Stimulated activated effector memory CD8-positive, alpha-beta T cell treated with anti-CD3 and anti-CD28 coated beads, Interleukin-12 subunit alpha, Interleukin-12 subunit beta, amount 100 ng/mL, for 72 hours (primary cell): ENCODE measurements at regions not wholly inside any gene's neighbourhood (a gene's known extent, or its start where the extent isn't known, plus 50 kb on each side); places are given as distances from the start of the nearest gene placed in this dataset.
"Not testable (repeated sequence)": the region's sequence is repeated elsewhere in the genome, so short reads cannot be mapped to it uniquely, and the experiment has no call there.

Source experiments
- ATAC-seq: fragments of 150-1000 bp; cut with Tn5 transposase; 2 replicates; pipeline ENCODE4 v1.10.0; 2021
- DNase-seq, 2 donors: peaks; one replicate each; pipeline ENCODE4 v3.0.0; 2021 to 2022; ENCODE audit warnings: low spot score in 2 of 2
- H3K27ac Mint-ChIP-seq: one replicate; pipeline ENCODE4 v1.8.0; 2022; ENCODE audit warnings: mild to moderate bottlenecking, mixed read lengths
- H3K36me3 Mint-ChIP-seq: one replicate; pipeline ENCODE4 v1.8.0; 2022; ENCODE audit warnings: mild to moderate bottlenecking, mixed read lengths
- H3K4me1 Mint-ChIP-seq: one replicate; pipeline ENCODE4 v1.8.0; 2022; ENCODE audit warnings: mixed read lengths
- H3K4me3 Mint-ChIP-seq: one replicate; pipeline ENCODE4 v1.8.0; 2022; ENCODE audit warnings: mild to moderate bottlenecking, mixed read lengths
- H3K9me3 Mint-ChIP-seq: one replicate; pipeline ENCODE4 v1.8.0; 2022; ENCODE audit warnings: mixed read lengths

DNA sequence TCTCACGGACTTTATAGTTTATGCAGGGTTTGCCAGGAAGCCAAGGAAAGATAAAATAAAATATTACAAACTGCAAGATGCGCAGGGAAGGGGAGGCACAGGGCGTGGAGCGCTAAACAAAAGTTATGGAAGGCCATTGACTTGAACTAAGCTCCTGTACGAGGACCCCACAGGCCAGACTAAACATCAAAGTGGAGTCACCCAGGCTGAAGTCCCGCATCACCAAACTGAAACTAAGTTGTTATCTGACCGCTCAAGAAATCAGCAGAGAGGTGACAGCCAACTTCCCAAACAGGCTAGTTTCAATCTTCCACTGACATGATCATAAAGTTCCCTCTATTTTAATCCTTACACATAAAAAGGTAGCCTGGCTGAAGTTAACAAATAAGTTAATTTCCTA, 90.5 kb upstream of the YWHAQ start:
- no peak for DNase-seq

DNA sequence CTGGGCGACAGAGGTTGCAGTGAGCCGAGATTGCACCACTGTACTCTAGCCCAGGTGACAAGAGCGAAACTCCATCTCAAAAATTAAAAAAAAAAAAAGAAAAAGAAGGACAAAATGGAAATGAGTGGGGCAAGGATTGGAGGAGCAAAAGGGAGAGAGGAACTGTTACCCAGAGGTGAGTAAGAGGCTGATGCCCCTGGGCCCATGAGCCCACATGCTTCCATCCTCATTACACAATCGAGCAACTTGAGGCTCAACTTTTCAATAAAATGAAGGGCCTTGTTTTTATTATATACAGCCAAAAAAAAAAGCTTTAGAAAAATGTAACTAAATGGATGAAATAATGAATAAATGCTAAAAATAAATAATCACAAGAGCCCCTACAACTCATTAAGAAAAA, 91.7 kb upstream of the YWHAQ start:
- Mint-ChIP-seq H3K36me3 (no peaks in the 10 kb centered on the region), H3K9me3 (no peaks in the 10 kb centered on the region), H3K27ac (no peak overlapping the region), H3K4me1 (peaks cover 8% of the 10 kb centered on the region), H3K4me3 (no peak overlapping the region)
- no peak for ATAC-seq
- DNase-seq = no peak

More for the DNA sequence above, 90.5 kb upstream of the YWHAQ start:
- Mint-ChIP-seq H3K4me3 (no peak overlapping the region), H3K9me3 (no peaks in the 10 kb centered on the region), H3K27ac (peak overlapping the region; percentile 74), H3K4me1 (peaks cover 8% of the 10 kb centered on the region), H3K36me3 (no peaks in the 10 kb centered on the region)
- ATAC-seq = no peak

DNA sequence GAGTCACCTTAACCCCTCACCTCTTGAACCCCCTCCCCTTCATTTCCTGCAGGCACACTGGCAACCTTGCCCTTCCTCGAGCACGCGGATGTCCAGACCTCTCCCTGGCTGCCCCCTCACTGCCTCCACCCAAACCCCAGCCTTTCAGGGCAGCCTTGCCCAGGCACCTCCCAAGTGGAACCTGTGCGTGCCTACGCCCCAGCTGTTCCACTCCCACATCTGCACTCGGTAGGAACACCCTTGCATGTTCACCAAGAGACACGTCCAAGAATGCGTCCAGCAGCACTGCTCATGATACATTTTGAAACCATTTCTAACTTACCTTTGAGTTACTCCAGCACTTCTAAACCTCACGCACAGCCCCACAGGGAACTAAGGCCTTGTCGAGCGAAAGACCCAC, 93.8 kb upstream of the YWHAQ start:
- DNase-seq (no peak), ATAC-seq (no peak)
- Mint-ChIP-seq H3K27ac (peak overlapping the region; percentile 12), H3K4me1 (peaks cover 13% of the 10 kb centered on the region), H3K9me3 (no peaks in the 10 kb centered on the region), H3K4me3 (no peak overlapping the region), H3K36me3 (no peaks in the 10 kb centered on the region)

DNA sequence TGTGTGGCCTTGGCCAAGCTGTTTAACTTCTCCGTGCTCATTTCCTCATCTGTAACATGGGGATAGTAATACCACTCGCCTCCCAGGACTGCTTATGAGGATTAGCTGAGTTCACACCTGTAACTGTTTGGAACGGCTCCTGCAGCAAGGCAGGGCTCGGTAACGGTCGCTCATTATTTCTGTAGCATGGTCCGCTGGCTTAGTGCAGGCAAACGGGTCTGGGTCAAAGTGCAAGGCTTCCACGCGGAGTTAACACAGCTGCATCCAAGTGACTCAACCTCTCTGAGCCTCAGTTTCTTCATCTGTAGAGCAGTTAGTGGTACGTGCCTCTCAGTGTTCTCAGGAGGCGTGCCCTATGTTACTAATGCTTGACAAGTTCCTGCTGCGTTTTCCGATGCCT, 94.3 kb upstream of the YWHAQ start:
- ATAC-seq (no peak), DNase-seq (no peak)
- no peak overlapping the region for H3K4me3 Mint-ChIP-seq
- H3K4me1 Mint-ChIP-seq = peaks cover 15% of the 10 kb centered on the region
- no peaks in the 10 kb centered on the region for H3K9me3 Mint-ChIP-seq
- H3K27ac Mint-ChIP-seq = no peak overlapping the region
- no peaks in the 10 kb centered on the region for H3K36me3 Mint-ChIP-seq

DNA sequence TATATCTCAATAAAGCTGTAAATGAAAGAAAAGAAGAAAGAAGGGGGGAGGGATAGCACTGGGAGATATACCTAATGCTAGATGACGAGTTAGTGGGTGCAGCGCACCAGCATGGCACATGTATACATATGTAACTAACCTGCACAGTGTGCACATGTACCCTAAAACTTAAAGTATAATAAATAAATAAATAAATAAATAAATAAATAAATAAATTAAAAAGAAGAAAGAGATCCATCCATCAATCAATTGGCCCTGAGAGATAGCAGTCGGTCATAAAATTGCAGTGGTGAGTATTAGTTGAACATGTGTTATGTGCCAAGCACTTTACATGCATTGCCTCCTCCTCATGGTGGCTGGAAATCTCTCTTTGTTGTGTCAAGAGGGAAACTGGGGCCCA, 95.2 kb upstream of the YWHAQ start:
- H3K36me3 Mint-ChIP-seq, H3K27ac Mint-ChIP-seq, H3K9me3 Mint-ChIP-seq, ATAC-seq, H3K4me3 Mint-ChIP-seq, DNase-seq: not testable (repeated sequence)
- H3K4me1 Mint-ChIP-seq = peaks cover 19% of the 10 kb centered on the region

DNA sequence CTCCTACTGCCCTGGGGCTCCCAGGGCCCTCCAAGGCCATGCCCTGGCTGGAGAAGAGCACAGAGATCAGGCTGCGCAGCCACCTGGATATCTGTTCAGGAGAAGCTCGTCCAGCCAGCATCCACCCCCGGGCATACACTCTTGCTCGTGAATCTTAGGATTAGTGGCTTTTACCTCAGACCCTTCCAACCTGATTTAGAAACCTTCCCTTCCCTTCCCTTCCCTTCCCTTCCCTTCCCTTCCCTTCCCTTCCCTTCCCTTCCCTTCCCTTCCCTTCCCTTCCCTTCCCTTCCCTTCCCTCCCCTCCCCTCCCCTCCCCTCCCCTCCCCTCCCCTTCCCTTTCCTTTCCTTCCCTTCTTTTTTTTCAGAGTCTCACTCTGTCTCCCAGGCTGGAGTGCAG, 99.7 kb upstream of the YWHAQ start:
- H3K9me3 Mint-ChIP-seq, DNase-seq, H3K4me3 Mint-ChIP-seq, H3K36me3 Mint-ChIP-seq, ATAC-seq, H3K27ac Mint-ChIP-seq: not testable (repeated sequence)
- peaks cover 19% of the 10 kb centered on the region for H3K4me1 Mint-ChIP-seq

DNA sequence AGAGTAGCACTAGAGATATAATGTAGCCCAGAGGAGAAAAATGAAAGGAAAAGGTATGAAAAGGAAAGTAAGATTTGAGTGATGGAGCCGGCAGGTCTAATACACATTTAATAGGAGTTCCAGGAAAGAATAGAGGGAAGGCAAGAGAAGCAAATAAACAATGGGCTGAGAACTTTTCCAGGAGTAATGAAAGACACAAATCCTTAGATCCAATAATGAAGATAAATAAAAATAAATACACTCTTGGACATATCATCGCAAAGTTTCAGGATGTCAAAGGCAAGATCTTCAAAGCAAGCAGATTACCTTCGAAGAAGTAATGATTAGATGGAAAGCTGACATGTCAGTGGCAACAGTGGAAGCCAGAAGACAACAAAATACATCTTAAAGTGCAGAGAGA, 102.0 kb upstream of the YWHAQ start:
- Mint-ChIP-seq H3K4me1 (peaks cover 40% of the 10 kb centered on the region), H3K36me3 (no peaks in the 10 kb centered on the region), H3K27ac (no peak overlapping the region), H3K9me3 (peaks cover 7% of the 10 kb centered on the region), H3K4me3 (no peak overlapping the region)
- DNase-seq (no peak), ATAC-seq (no peak)

DNA sequence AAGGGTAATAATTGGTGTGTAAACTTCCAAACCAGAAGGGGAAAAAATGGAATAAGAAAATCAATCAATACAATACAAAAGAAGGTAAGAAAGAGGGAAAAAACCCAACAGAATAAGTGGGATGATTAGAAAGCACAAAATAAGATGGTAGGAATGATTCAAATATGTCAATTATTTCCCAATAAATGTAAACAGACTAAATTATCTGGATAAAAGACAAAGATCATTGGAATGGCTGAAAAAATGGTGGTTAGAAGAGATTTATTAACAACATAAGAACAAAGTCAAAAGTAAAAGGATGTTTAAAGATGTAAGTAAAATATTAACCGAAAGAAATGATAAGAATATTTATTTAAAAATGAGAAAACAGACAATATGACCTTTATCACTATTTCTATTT, 103.5 kb upstream of the YWHAQ start:
- Mint-ChIP-seq H3K4me1 (peaks cover 52% of the 10 kb centered on the region), H3K4me3 (no peak overlapping the region), H3K36me3 (no peaks in the 10 kb centered on the region), H3K9me3 (peaks cover 7% of the 10 kb centered on the region), H3K27ac (no peak overlapping the region)
- DNase-seq (no peak), ATAC-seq (no peak)

DNA sequence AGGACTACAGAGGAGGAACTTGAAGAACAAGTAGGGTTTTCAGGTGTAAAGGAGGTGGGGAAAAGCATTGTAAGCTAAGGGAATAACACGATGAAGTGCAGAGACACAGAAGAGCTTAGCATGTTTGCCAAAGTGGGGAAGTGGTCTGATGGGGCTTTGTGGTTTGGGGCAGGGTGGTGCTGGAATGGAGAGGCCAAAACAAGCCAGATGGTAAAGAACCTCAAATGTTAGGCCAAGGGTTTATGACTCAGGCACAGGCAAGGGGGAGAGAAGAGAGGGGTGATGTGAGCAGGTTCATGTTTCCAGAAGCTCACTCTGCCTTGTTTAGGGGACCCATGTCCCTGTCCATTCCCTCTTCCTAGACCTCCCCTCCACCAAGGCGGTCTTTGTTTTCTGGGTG, 104.5 kb upstream of the YWHAQ start:
- Mint-ChIP-seq H3K4me3 (no peak overlapping the region), H3K4me1 (peaks cover 54% of the 10 kb centered on the region), H3K27ac (peak overlapping the region; percentile 5), H3K36me3 (no peaks in the 10 kb centered on the region), H3K9me3 (peaks cover 7% of the 10 kb centered on the region)
- DNase-seq = no peak
- peak; percentile 48 for ATAC-seq

DNA sequence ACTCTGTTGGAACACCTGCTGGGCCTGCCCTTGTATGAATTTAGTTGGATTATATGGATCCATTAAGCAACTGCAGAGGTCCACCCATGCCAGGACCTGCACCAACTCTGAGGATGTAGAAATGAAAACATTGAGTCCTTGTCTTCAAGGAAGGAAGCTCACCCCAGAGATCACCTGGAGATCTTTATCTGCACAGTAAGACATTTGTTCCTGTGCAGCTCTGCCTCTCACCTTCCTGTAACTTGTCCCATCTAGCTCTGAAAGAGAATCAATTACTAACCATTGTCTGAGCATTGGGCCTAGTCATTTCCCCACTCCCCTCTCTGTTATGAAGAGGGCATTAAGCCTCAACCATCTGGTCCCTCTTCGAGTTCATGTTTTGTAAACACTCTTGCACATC, 105.2 kb upstream of the YWHAQ start:
- no peak for DNase-seq
- Mint-ChIP-seq H3K27ac (no peak overlapping the region), H3K4me1 (peaks cover 55% of the 10 kb centered on the region), H3K4me3 (no peak overlapping the region), H3K9me3 (peaks cover 7% of the 10 kb centered on the region), H3K36me3 (no peaks in the 10 kb centered on the region)
- peak; percentile 46 for ATAC-seq

DNA sequence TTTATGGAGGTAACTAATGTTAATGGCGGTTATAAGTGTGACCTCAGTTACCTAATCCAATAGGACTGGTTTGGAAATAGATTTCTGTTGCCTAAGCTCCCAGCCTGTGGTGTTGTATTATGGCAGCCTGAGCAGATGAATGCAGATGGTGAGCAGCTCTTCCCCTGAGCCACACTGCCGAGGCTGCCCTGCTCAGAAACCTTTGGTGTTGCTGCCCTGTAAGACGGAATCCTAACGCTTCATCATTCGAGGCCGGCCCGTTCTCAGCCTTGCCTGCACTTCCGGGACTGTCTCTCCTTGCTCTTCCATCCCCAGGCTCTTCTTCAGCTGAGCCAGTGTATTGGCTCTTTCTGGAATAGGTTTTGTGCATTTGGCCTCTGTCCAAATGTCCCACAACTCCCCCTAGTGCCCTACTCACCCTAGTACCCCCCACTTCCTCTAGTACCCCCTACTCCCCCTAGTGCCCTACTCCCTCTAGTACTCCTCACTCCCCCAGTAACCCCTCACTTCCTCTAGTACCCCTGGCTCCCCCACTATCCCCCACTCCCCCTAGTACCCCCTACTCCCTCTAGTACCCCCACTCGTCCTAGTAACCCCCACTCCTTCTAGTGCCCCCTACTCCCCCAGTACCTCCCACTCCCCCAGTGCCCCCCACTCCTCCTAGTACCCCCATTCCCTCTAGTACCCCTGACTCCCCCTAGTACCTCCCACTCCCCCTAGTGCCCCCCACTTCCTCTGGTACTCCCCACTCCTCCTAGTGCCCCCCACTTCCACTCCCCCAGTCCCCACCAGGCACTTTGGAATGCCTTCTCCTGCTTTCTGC, 106.0 kb upstream of the TAF1B start:
- no peak for ATAC-seq
- peak overlapping the region; percentile 94 for H3K27ac Mint-ChIP-seq
- peaks cover 7% of the 10 kb centered on the region for H3K9me3 Mint-ChIP-seq

DNA sequence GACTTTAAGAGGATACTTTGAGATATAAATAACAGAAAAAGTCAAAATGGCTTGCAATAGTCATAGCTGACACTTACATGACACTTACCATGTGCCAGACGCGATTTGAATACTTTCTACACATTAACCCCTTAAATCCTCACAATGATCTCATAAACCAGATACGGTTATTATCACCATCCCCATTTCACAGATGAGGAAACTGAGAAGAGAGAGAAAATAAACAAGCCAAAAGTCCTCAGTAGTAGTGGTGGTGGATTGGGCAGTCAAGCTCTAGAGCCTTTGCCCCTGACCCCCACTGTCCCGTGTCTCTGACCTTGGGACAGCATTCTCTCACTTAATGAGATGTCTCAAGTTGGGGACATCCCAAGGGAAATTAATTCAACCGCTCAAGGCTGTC, 105.2 kb upstream of the TAF1B start:
- ATAC-seq = no peak
- peaks cover 55% of the 10 kb centered on the region for H3K4me1 Mint-ChIP-seq
- H3K4me3 Mint-ChIP-seq = peak overlapping the region; percentile 75

More for the DNA sequence above, 106.0 kb upstream of the TAF1B start:
- no peak for DNase-seq
- H3K4me3 Mint-ChIP-seq = no peak overlapping the region
- no peaks in the 10 kb centered on the region for H3K36me3 Mint-ChIP-seq
- H3K4me1 Mint-ChIP-seq = peaks cover 55% of the 10 kb centered on the region

DNA sequence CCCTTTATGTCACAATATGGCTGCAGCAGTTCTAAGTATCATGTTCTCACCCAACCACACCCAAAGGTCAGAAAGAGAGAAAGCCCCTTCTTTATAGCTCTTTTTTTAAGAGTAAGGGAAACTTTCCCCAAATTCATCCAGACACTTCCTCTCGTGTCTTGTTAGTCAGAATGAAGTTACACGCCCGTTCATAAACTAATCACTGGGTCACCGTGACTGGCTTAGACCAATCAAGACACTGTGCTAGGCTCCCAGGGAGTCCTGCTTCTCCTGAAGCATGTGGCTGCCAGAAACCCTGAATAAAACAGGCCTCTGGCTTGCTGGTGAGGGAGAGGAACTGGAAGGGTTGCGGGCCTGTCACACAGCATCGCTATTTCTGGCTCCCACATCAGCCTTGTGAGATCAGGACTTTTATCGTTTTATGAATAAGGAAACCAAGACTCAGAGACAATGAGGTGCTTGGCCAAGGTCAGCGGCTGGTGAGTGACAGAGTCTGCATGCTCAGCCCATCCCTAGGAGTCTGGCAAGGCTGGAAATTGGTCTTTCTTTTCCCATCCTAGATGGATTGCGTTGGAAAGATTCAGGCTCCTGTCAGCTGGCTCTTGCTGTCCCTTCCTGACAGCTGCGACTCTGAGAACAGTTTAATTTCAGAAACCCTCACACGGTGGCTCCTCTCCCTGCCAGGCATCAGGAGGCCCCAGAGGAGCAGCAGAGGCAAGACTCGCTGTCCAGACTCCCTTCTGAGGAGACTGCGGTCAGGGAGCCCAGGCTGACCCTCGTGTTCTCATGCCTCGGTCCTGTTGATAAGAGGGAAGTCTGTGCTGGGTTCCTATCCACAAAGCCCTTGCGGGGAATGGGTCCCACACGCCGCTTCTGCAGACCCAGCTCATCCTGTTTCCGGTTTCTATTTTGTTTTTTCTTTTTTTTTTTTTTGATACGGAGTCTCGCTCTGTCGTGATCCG, 104.5 kb upstream of the TAF1B start:
- H3K4me3 Mint-ChIP-seq = peak overlapping the region; percentile 75
- H3K4me1 Mint-ChIP-seq = peaks cover 55% of the 10 kb centered on the region
- peak; percentile 73 for ATAC-seq
- H3K9me3 Mint-ChIP-seq = peaks cover 7% of the 10 kb centered on the region
- H3K27ac Mint-ChIP-seq = peak overlapping the region; percentile 94
- peak in 1 of 2 donors; percentile 68 for DNase-seq
- no peaks in the 10 kb centered on the region for H3K36me3 Mint-ChIP-seq

More for the DNA sequence above, 105.2 kb upstream of the TAF1B start:
- Mint-ChIP-seq H3K9me3 (peaks cover 7% of the 10 kb centered on the region), H3K36me3 (no peaks in the 10 kb centered on the region), H3K27ac (peak overlapping the region; percentile 94)
- DNase-seq = no peak

DNA sequence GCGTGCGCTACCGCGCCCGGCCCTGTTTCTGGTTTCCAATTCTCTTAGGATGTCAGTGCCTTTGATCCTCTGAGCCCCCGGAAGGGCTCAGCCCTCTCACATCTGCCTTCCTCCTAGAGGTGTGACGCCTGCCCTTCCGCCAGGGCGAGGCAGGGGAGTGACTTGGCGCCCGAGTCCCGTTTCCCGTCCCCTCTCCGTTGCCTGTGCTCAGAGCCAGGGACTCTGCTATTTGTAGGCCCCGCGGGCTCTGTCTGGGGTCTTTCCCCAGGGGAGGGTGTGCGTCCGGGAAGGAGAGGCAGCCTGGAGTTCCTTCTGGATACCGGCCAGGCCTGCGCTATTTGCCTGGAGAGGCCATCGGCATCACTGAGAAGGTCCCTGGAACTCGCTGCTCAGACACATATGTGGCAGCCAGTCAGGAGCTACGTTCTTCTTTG, 103.7 kb upstream of the TAF1B start:
- DNase-seq (peak in 1 of 2 donors; percentile 76), ATAC-seq (peak; percentile 67)
- H3K36me3 Mint-ChIP-seq = no peaks in the 10 kb centered on the region
- H3K4me1 Mint-ChIP-seq = peaks cover 55% of the 10 kb centered on the region
- H3K4me3 Mint-ChIP-seq = peak overlapping the region; percentile 75
- peaks cover 3% of the 10 kb centered on the region for H3K9me3 Mint-ChIP-seq
- H3K27ac Mint-ChIP-seq = peak overlapping the region; percentile 94

DNA sequence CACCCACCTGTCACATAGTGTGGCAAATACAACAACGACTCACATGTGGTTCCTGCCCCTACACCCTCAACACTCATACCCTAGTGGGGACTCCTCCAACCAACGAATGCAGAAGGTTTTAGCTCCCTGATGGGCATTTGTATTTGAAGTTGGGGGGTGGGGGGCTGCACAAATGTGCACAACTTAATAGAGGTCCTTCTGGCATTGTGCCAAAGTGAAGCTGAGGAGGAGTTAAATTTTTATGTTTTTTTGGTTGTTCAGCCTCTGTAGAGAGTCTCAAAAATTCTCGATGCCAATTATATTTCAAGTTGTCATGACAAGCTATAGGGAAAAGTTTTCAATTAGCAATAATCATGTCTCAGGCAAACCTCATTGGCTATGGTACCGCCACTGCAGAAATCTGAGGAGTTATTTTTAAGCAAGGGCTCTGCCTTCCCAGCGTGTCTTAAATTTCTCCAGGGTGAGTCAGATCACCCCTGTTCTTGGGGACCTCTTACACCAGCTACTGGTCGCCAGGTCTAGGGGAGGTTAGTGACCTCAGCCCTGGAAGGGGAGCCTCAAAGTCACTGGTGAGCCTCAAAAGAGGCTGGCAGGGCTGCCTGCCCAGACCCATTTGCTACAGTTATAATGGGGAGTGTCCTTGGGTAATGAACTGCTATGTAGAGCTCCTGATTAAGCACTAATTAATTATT, 102.7 kb upstream of the TAF1B start:
- Mint-ChIP-seq H3K9me3 (no peaks in the 10 kb centered on the region), H3K4me3 (no peak overlapping the region), H3K36me3 (no peaks in the 10 kb centered on the region), H3K4me1 (peaks cover 47% of the 10 kb centered on the region), H3K27ac (no peak overlapping the region)
- DNase-seq (no peak), ATAC-seq (no peak)
